NCI-H774 (cell line): ENCODE measurements at regions not wholly inside any gene's neighbourhood (a gene's known extent, or its start where the extent isn't known, plus 50 kb on each side); places are given as distances from the start of the nearest gene placed in this dataset.
"Not testable (repeated sequence)": the region's sequence is repeated elsewhere in the genome, so short reads cannot be mapped to it uniquely, and the experiment has no call there.

Experiments
- DNase-seq: peaks from one replicate; lab custom pipeline; 2025; lab: John Stamatoyannopoulos, UW

- DNase-seq, result no peak
These were observed 437.4 kb downstream of the MIAT start for GRCh38 chr22:27094633-27095308.

GRCh38 chr22:27097506-27097905 is 440.1 kb downstream of the MIAT start:
- no peak for DNase-seq

- DNase-seq, result no peak
These were observed 440.5 kb downstream of the MIAT start for GRCh38 chr22:27097933-27098332.

GRCh38 chr22:27099946-27100722 is 442.7 kb downstream of the MIAT start:
- DNase-seq, result no peak

GRCh38 chr22:27100789-27101188 is 443.4 kb downstream of the MIAT start:
- no peak for DNase-seq

- DNase-seq, result no peak
These were observed 443.9 kb downstream of the MIAT start for GRCh38 chr22:27101288-27101687.

- no peak for DNase-seq
These were observed 447.1 kb downstream of the MIAT start for GRCh38 chr22:27104449-27104848.

GRCh38 chr22:27105142-27106025 is 448.0 kb downstream of the MIAT start:
- DNase-seq, result no peak

- no peak for DNase-seq
These were observed 449.6 kb downstream of the MIAT start for GRCh38 chr22:27106985-27107384.

- no peak for DNase-seq
These were observed 450.0 kb downstream of the MIAT start for GRCh38 chr22:27107386-27107785.

GRCh38 chr22:27107824-27108223 is 450.4 kb downstream of the MIAT start:
- DNase-seq, result no peak

- DNase-seq, result no peak
These were observed 451.2 kb downstream of the MIAT start for GRCh38 chr22:27108425-27109114.

GRCh38 chr22:27109406-27109805 is 452.0 kb downstream of the MIAT start:
- DNase-seq, result not testable (repeated sequence)

GRCh38 chr22:27110665-27111451 is 453.5 kb downstream of the MIAT start:
- DNase-seq, result no peak

- no peak for DNase-seq
These were observed 454.6 kb downstream of the MIAT start for GRCh38 chr22:27111796-27112672.

- no peak for DNase-seq
These were observed 455.8 kb downstream of the MIAT start for GRCh38 chr22:27113211-27113635.

- no peak for DNase-seq
These were observed 456.3 kb downstream of the MIAT start for GRCh38 chr22:27113641-27114040.

- DNase-seq, result no peak
These were observed 456.8 kb downstream of the MIAT start for GRCh38 chr22:27114186-27114585.

GRCh38 chr22:27115410-27115809 is 458.0 kb downstream of the MIAT start:
- no peak for DNase-seq

- no peak for DNase-seq
These were observed 458.4 kb downstream of the MIAT start for GRCh38 chr22:27115816-27116256.
